Fibroblast of skin of left quadriceps (primary cell): ENCODE measurements at regions not wholly inside any gene's neighbourhood (a gene's known extent, or its start where the extent isn't known, plus 50 kb on each side); places are given as distances from the start of the nearest gene placed in this dataset.
"Not testable (repeated sequence)": the region's sequence is repeated elsewhere in the genome, so short reads cannot be mapped to it uniquely, and the experiment has no call there.

Experiments
- DNase-seq, 2 experiments: peaks; one replicate each; pipeline ENCODE4 v3.0.0-alpha.2; 2013; ENCODE audit warnings: low read depth in 2 of 2

- no peak for DNase-seq
These were observed 72.9 kb upstream of the SNTG2 start for GRCh38 chr2:877747-878146.

DNA sequence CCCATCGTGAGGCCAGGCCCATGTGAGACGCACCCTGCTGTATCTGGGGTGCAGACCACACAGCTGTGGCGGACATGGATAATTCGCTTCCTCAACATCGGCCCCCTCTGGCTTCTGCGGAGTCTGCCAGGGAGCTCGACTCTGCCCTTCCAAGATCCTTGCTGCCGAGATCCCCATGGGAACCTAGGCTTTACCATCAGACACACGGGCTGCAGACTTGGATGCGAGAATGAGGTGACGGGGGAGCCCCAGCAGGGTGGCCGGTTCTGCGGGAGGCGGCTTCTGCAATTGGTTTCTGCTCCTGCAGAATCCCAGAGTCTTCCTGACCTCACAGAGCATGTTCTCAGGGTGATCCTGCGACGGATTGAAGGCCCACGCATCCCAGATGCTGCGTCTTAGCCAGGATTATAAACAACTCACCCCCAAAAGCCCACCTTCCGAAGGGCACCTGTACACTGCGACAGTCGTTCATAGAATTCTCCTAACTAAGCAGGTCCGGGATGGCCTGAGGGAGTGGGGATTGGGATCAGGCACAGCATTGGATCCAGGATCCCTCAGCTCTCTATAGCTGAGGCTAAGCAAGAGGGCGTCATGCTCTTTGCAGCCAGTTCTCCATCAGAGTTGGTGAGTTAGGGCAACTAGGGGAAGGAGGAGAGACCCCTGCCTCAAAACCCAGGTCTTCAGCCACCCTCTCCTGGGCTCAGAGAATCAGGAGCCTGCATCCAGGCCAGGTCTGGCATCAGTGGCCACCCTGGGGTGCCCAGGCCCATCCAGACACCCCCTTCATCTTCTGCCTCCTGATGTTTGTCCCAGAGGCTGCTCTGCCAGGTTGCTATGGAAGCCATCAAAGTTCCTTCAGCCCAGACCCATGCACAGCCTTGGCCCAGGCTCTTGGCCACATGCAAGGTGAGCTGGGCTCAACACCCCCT, 74.7 kb upstream of the SNTG2 start:
- no peak for DNase-seq

DNA sequence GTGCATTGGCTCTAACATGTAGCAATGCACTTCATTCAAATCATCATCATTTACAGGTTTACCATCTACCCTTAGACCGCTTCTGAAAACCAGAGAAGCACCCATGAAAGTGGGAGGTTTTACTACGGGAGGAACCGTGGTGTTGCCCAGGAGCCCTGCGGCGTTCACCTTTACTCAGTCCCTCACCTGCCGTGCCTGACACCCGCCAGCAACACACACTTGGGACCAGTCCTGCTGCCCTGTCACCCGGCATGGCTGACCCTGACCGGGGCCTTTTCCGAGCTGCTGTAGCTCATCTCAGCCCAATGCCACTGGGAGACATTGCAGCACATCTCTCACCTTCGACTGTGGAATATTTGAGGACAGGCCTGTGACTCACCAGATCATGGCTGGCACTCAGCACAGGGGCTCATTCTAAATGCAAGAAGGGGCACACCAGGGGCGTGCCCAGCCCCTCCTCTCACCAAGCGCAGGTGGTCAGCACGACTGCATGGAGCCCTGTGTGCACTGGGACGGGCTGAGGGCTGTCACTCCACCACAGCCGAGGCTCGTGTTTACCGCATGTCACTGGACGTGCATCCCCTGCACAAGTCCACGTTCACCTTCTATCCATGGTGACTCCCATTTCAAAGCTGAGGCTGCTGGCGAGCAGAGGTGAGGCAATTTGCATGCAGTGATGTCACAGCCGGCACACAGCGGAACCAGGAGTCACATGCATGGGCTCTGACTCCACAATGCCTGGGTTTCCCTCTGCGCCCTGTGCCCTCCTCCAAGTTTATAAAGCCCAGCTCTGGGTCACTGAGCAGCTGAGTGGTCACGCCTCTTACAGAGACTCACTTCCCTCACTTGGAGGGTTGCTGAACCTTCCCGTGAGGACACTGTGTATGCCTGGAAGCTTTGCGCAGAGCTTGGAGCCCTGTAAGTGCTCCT, 76.7 kb upstream of the SNTG2 start:
- DNase-seq = no peak

DNA sequence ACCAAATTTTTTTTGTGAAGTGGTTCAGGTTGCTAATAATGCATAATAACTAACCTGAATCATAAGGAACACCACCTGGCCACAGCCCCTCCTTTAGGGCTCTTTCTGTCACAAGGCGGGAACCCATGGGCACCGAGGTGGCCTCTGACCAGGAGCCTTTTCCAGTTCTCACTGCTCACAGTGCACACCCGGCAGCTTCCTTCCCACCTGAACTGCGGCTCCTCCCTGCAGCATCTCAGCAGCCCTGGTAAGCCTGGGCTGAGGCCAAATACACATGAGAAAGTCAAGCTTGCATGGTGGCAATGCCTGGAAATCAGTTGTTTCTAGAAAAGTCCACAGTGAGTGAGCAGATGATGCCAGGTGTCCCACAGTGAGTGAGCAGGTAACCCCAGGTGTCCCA, 77.6 kb upstream of the SNTG2 start:
- no peak for DNase-seq

- no peak for DNase-seq
These were observed 78.5 kb upstream of the SNTG2 start for GRCh38 chr2:871926-872680.

DNA sequence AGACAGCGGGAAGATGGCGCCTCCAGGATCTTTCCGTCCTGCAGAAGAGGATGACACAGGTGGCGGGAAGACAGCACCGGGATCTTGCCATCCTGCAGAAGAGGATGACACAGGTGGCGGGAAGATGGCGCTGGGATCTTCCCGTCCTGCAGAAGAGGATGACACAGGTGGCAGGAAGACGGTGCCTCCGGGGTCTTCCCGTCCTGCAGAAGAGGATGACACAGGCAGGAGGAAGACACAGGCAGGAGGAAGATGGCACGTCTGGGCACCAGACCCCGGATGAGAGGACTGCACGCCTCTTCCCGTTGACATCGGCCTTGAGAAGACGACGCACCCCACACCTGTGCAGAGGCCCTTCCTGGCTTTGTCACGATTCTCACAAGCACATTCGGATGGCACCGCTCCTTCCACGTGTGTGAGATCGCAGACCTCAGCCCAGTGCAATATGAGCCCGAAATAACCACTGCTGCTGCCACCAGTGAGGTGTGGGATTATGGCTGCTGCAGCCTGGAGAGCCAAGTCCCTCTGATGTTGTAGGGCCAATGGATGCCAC, 79.4 kb upstream of the SNTG2 start:
- no peak for DNase-seq

- no peak for DNase-seq
These were observed 80.2 kb upstream of the SNTG2 start for GRCh38 chr2:870426-870825.

- DNase-seq = no peak
These were observed 80.8 kb upstream of the SNTG2 start for GRCh38 chr2:869894-870293.

- DNase-seq = no peak
These were observed 81.2 kb upstream of the SNTG2 start for GRCh38 chr2:869357-869871.

GRCh38 chr2:868857-869256, 81.8 kb upstream of the SNTG2 start:
- not testable (repeated sequence) for DNase-seq

GRCh38 chr2:867296-867695, 83.4 kb upstream of the SNTG2 start:
- DNase-seq = no peak

DNA sequence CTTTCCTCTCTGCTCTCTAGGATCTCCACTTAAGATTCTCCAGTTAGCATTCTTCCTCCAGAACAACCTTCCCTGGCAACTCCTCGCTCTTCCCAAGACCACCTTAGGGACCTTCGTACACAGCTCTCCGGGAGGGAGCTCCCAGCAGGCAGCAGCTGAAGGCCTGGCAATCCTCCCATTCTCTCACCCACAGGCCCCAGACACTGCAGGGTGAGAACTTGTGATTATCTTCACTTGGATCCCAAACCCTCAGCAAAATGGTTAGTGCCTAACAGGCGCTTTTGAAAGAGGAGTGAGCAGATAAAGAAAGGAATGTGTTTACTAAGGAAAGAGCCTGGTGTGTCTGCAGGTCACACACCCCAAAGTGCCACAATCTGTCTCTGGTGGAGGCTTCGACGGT, 83.8 kb upstream of the SNTG2 start:
- no peak for DNase-seq

DNA sequence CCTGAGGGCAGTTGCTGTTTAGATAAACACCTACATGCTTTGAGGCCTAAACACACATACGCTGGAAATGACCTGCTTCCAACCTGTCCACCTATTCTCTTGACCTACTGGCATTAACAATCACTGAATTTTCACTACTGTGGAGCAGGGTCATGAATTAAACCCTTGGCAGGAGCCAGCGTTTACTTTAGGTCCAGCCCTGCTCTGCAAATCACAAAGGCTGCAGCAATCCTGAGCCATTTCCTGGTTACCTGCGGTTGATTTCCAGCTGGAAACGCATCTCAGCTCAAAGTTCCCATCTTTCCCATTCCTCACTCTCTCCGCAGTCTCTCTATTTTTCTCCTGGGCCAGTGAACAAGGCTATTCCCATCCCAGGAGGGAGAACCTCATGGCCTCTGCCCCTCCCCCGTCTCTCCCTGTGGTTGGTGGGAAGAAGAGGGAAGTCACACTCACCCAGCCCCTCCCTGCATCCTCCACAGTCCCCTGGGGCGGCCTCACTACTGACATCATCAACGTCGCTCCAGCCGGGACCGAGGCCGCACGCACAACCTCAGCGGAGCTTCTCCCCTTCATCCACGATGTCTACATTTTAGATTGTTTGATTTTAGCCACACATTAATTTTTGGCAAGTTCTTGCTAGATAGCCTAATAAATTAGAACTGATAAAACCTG, 84.5 kb upstream of the SNTG2 start:
- no peak for DNase-seq

GRCh38 chr2:864501-865106, 86.0 kb upstream of the SNTG2 start:
- no peak for DNase-seq

GRCh38 chr2:863732-864450, 86.8 kb upstream of the SNTG2 start:
- DNase-seq = no peak

DNA sequence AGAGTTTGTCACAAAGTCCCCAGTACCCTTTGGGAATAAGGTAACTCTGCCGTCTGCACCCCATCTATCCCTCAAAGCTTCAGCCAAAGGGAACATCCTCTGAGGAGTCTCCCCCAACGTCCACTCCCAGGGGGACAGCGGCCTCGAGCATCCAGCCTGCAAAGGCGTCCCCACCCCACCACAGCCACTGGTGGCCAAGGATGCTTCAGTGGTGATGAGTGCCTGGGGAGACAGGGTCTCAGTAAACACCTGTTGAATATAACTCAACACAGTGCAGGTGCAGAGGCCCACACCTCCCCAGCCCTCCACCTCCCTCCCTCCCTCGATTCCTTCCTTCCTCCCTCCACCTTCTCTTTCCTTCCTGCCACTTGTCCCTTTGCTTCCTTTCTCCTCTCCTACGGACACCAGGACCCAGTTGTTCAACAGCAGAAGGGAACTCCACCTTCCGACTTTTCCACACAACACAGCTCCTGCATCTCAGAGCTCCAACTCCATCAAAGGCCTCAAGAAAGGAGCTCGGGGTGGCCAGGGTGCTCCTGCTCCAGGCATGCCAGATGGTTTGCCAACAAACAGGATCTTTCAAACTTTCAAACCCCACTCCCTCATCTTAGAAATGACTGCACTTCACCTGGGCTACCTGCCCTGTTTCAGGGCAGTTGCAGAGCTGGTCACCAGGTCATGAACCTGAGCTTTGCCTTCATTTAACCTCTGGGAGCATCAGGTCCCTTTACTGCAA, 87.8 kb upstream of the SNTG2 start:
- no peak for DNase-seq

- no peak for DNase-seq
These were observed 88.3 kb upstream of the SNTG2 start for GRCh38 chr2:862355-862687.

DNA sequence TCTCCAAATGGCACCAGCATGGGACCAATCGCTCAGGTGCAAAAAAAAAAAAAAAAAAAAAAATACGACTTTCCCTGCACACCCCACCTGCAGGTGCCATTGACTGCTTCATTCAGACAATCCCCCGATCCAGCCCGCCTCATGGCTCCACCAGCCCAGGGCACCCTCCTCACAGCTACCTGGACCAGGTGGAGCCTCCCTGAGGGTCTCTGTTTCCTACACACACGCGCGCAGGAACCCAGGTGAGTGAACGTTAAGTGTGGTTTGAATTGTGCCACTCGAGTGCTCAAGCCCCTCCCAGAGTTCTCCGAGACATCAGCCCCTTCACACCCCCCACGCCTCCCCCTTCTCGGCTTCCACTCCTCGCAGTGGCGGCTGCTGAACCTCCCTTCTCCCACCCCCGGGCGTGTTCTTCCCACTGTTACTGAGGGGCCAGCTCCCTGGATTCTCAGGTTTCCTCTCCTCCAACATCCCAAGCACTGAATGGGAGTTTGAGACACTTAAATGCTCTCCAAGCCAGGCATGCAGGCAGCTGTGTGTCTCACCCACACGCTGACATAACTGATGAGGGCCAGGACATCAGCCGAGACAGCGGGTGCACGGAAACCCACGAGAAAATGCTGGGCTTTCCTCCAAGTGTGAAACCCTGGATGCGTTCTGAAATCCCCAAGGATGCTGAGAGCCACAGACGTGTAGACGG, 88.8 kb upstream of the SNTG2 start:
- DNase-seq = no peak
